Liver (tissue), 7 donors: ENCODE measurements at regions not wholly inside any gene's neighbourhood (a gene's known extent, or its start where the extent isn't known, plus 50 kb on each side); places are given as distances from the start of the nearest gene placed in this dataset.

Experiments
- DNase-seq: peaks from one replicate; pipeline ENCODE4 v3.0.0-alpha.2; 2017; ENCODE audit warnings: low spot score
- H3K27ac ChIP-seq, 2 donors: one replicate each; pipeline ENCODE4 v1.7.0; 2013; ENCODE audit warnings: inconsistent platforms in 2 of 2, low read length in 2 of 2, control low read depth in 1 of 2, low read depth in 1 of 2, mild to moderate bottlenecking in 1 of 2
- H3K27me3 ChIP-seq, 4 donors: one replicate each; pipeline versions ENCODE4 v1.6.1 to v1.7.0; 2013; ENCODE audit warnings: low read length in 3 of 4, inconsistent platforms in 1 of 4, mild to moderate bottlenecking in 1 of 4, moderate library complexity in 1 of 4; ENCODE audit not compliant: control insufficient read depth in 4 of 4, insufficient read depth in 4 of 4
- H3K36me3 ChIP-seq, 4 donors: one replicate each; pipeline versions ENCODE4 v1.6.1 to v1.7.0; 2013; ENCODE audit warnings: low read length in 3 of 4, mild to moderate bottlenecking in 3 of 4, low read depth in 1 of 4, moderate library complexity in 1 of 4; ENCODE audit not compliant: control insufficient read depth in 4 of 4, insufficient read depth in 3 of 4
- H3K4me1 ChIP-seq, 4 donors: one replicate each; pipeline versions ENCODE4 v1.6.1 to v1.7.0; 2013; ENCODE audit warnings: low read length in 3 of 4, mild to moderate bottlenecking in 3 of 4, moderate library complexity in 1 of 4; ENCODE audit not compliant: control insufficient read depth in 4 of 4, insufficient read depth in 4 of 4
- H3K4me3 ChIP-seq, 3 donors: one replicate each; pipeline versions ENCODE4 v1.6.1 to v1.7.0; 2013; ENCODE audit warnings: low read length in 3 of 3, control low read depth in 1 of 3, low read depth in 1 of 3, mild to moderate bottlenecking in 1 of 3
- H3K9ac ChIP-seq, 2 donors: one replicate each; pipeline ENCODE4 v1.7.0; 2013; ENCODE audit warnings: low read length in 2 of 2, mild to moderate bottlenecking in 2 of 2, moderate library complexity in 2 of 2, control low read depth in 1 of 2, low read depth in 1 of 2
- H3K9me3 ChIP-seq, 4 donors: one replicate each; pipeline versions ENCODE4 v1.6.1 to v1.7.0; 2013; ENCODE audit warnings: low read length in 3 of 4; ENCODE audit not compliant: control insufficient read depth in 4 of 4
- EGR1 ChIP-seq, 2 donors: IDR thresholded peaks; 2 replicates each; pipeline ENCODE4 v1.6.1; 2016 to 2018; ENCODE audit warnings: antibody characterized with exemption in 2 of 2, low read depth in 2 of 2
- FOXA1 ChIP-seq: IDR thresholded peaks from 2 replicates; pipeline ENCODE4 v1.6.1; 2016; ENCODE audit warnings: antibody characterized with exemption
- FOXA2 ChIP-seq: IDR thresholded peaks from 2 replicates; pipeline ENCODE4 v1.6.1; 2016; ENCODE audit warnings: antibody characterized with exemption
- GABPA ChIP-seq, 2 donors: IDR thresholded peaks in 1 of 2; conservative IDR thresholded peaks in 1 of 2; 2 replicates each; pipeline ENCODE4 v1.6.1; 2016; ENCODE audit warnings: antibody characterized with exemption in 2 of 2, mild to moderate bottlenecking in 1 of 2, moderate library complexity in 1 of 2
- HNF4A ChIP-seq, 2 donors: conservative IDR thresholded peaks; 2 replicates each; pipeline ENCODE4 v1.6.1; 2016; ENCODE audit warnings: antibody characterized with exemption in 2 of 2, mild to moderate bottlenecking in 2 of 2
- HNF4G ChIP-seq: IDR thresholded peaks from 2 replicates; pipeline ENCODE4 v1.6.1; 2016; ENCODE audit warnings: antibody characterized with exemption
- JUND ChIP-seq, 2 donors: IDR thresholded peaks; 2 replicates each; pipeline ENCODE4 v1.6.1; 2016; ENCODE audit warnings: antibody characterized with exemption in 2 of 2
- MAX ChIP-seq: IDR thresholded peaks from 2 replicates; pipeline ENCODE4 v1.6.1; 2016; ENCODE audit warnings: antibody characterized with exemption
- NR2F2 ChIP-seq: IDR thresholded peaks from 2 replicates; pipeline ENCODE4 v1.6.1; 2016; ENCODE audit warnings: antibody characterized with exemption
- RAD21 ChIP-seq, 2 donors: IDR thresholded peaks; 2 replicates each; pipeline ENCODE4 v1.6.1; 2016; ENCODE audit warnings: antibody characterized with exemption in 2 of 2, mild to moderate bottlenecking in 2 of 2
- RXRA ChIP-seq, 2 donors: IDR thresholded peaks; 2 replicates each; pipeline ENCODE4 v1.6.1; 2017 to 2018; ENCODE audit warnings: antibody characterized with exemption in 2 of 2, mild to moderate bottlenecking in 1 of 2
- SP1 ChIP-seq: IDR thresholded peaks from 2 replicates; pipeline ENCODE4 v1.6.1; 2018; ENCODE audit warnings: antibody characterized with exemption, mild to moderate bottlenecking
- TAF1 ChIP-seq: conservative IDR thresholded peaks from 2 replicates; pipeline ENCODE4 v1.6.1; 2016; ENCODE audit warnings: antibody characterized with exemption, mild to moderate bottlenecking
- YY1 ChIP-seq: IDR thresholded peaks from 2 replicates; pipeline ENCODE4 v1.6.1; 2016; ENCODE audit warnings: antibody characterized with exemption, mild to moderate bottlenecking
- WGBS: extraction: QIAGEN DNeasy Blood & Tissue Kit; methylation state at CpG from one replicate; pipeline ENCODE4 v1.1.7; 2013; 5-methylcytosine and 5-hydroxymethylcytosine counted together
- TF ChIP-seq, protein P1 (sequence below): IDR thresholded peaks from 2 replicates; pipeline ENCODE4 v1.6.1; 2016; ENCODE audit warnings: antibody characterized with exemption
- TF ChIP-seq, protein P2 (sequence below): IDR thresholded peaks from 2 replicates; pipeline ENCODE4 v1.6.1; 2016; ENCODE audit warnings: antibody characterized with exemption
- donor health status: healthy.
- donor health status: healthy.
- donor health status: healthy.
- donor health status: healthy.

DNA sequence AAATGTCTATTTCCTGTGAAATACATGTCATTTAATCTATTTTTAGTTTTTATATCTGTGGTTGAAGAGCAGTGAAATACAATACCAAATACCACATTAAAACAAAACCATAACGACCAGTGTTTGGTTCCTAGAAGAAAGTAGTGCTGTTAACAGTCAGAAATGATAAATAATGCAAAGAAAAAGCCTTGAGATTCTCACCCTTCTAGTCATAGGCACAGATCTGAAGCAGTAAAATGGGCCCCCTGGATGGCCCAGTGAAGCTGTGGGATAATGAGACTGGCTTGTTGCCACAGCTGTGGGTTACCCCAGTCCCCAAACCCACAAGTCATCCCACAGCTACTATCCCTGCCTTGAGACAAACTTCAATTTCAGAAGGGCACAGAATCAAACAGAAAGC, 137.3 kb upstream of the RPL34 start:
- no peak overlapping the region for H3K4me3 ChIP-seq
- no peaks in the 10 kb centered on the region for H3K9me3 ChIP-seq
- TF ChIP-seq NR2F2 (no peak), FOXA2 (no peak), JUND (IDR thresholded peaks at IDR 0.05) (no peak), GABPA (IDR thresholded peaks at IDR 0.05 in 1 of 2, conservative IDR thresholded peaks at IDR 0.05 in 1 of 2) (no peak), HNF4G (no peak), RXRA (IDR thresholded peaks at IDR 0.05) (no peak), MAX (no peak), TAF1 (no peak), HNF4A (conservative IDR thresholded peaks at IDR 0.05) (no peak), EGR1 (IDR thresholded peaks at IDR 0.05; ENCODE audit: low read depth in 2 of 2) (no peak), SP1 (no peak), YY1 (no peak), FOXA1 (no peak), RAD21 (IDR thresholded peaks at IDR 0.05) (no peak)
- TF ChIP-seq, protein P1, sequence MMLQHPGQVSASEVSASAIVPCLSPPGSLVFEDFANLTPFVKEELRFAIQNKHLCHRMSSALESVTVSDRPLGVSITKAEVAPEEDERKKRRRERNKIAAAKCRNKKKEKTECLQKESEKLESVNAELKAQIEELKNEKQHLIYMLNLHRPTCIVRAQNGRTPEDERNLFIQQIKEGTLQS, result no peak
- TF ChIP-seq, protein P2, sequence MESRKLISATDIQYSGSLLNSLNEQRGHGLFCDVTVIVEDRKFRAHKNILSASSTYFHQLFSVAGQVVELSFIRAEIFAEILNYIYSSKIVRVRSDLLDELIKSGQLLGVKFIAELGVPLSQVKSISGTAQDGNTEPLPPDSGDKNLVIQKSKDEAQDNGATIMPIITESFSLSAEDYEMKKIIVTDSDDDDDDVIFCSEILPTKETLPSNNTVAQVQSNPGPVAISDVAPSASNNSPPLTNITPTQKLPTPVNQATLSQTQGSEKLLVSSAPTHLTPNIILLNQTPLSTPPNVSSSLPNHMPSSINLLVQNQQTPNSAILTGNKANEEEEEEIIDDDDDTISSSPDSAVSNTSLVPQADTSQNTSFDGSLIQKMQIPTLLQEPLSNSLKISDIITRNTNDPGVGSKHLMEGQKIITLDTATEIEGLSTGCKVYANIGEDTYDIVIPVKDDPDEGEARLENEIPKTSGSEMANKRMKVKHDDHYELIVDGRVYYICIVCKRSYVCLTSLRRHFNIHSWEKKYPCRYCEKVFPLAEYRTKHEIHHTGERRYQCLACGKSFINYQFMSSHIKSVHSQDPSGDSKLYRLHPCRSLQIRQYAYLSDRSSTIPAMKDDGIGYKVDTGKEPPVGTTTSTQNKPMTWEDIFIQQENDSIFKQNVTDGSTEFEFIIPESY, result no peak
- no peak for DNase-seq
- no peak overlapping the region for H3K9ac ChIP-seq
- H3K27me3 ChIP-seq, result peaks cover 0 to 4% (median 1%) of the 10 kb centered on the region in 4 donors
- no peak overlapping the region for H3K27ac ChIP-seq
- no peaks in the 10 kb centered on the region for H3K4me1 ChIP-seq
- 22% methylated on average over 1 of the region's 1 CpG for WGBS
- no peaks in the 10 kb centered on the region for H3K36me3 ChIP-seq

DNA sequence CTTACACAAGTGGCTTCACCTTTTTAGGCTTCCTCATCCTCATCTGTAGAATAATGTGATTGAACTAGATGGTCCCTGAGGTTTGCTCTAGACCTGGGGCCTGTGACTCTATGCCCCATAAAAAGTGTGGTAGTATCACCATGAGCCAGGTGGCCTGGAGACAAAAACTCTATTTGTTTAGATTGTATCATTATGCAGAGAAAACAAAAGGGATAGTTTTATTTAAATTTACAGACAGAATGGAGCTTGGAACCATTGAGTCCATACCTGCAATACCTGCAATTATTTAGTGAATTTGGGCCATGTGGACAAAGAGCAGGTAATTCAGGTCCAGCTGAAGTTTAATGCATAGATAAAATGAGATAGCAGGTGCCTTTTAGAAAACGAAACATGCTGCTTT, 139.5 kb upstream of the RPL34 start:
- TF ChIP-seq RXRA (IDR thresholded peaks at IDR 0.05) (no peak), FOXA2 (no peak), SP1 (no peak), GABPA (IDR thresholded peaks at IDR 0.05 in 1 of 2, conservative IDR thresholded peaks at IDR 0.05 in 1 of 2) (no peak), JUND (IDR thresholded peaks at IDR 0.05) (no peak), HNF4A (conservative IDR thresholded peaks at IDR 0.05) (no peak), TAF1 (no peak), RAD21 (IDR thresholded peaks at IDR 0.05) (no peak), NR2F2 (no peak)
- TF ChIP-seq, protein P2, result no peak
- TF ChIP-seq, protein P1, result no peak
- no peak overlapping the region for H3K4me3 ChIP-seq

More for the DNA sequence above, 139.5 kb upstream of the RPL34 start:
- H3K27me3 ChIP-seq, result peaks cover 0 to 4% (median 1%) of the 10 kb centered on the region in 4 donors
- no peak overlapping the region for H3K27ac ChIP-seq
- no peak overlapping the region for H3K9ac ChIP-seq
- DNase-seq, result no peak
- WGBS, result 74% methylated on average over 1 of the region's 1 CpG
- no peaks in the 10 kb centered on the region for H3K9me3 ChIP-seq
- no peaks in the 10 kb centered on the region for H3K36me3 ChIP-seq
- H3K4me1 ChIP-seq, result no peaks in the 10 kb centered on the region
